Epithelial cell of proximal tubule (primary cell): ENCODE measurements at regions not wholly inside any gene's neighbourhood (a gene's known extent, or its start where the extent isn't known, plus 50 kb on each side); places are given as distances from the start of the nearest gene placed in this dataset.
"Not testable (repeated sequence)": the region's sequence is repeated elsewhere in the genome, so short reads cannot be mapped to it uniquely, and the experiment has no call there.

ENCODE experiments used
- DNase-seq: peaks from one replicate; pipeline ENCODE4 v3.0.0-alpha.2; 2011; ENCODE audit warnings: low read depth
- H3K4me3 ChIP-seq: 2 replicates; pipeline ENCODE4 v1.5.1; 2011; ENCODE audit warnings: low read depth, mild to moderate bottlenecking, low read length
- CTCF ChIP-seq: conservative IDR thresholded peaks from 2 replicates; pipeline ENCODE4 v1.5.1; 2012; ENCODE audit warnings: low read depth, mild to moderate bottlenecking, low read length

GRCh38 chr14:82035397-82035796 lies 501.7 kb upstream of the SEL1L start:
- H3K4me3 ChIP-seq: no peak overlapping the region
- no peak for TF ChIP-seq CTCF
- no peak for DNase-seq

GRCh38 chr14:82038066-82038465 lies 504.4 kb upstream of the SEL1L start:
- not testable (repeated sequence) for DNase-seq, H3K4me3 ChIP-seq

GRCh38 chr14:82045339-82045738 lies 511.7 kb upstream of the SEL1L start:
- TF ChIP-seq CTCF: no peak
- no peak for DNase-seq
- H3K4me3 ChIP-seq: no peak overlapping the region

GRCh38 chr14:82046512-82047226 lies 513.0 kb upstream of the SEL1L start:
- TF ChIP-seq CTCF: no peak
- no peak for DNase-seq
- no peak overlapping the region for H3K4me3 ChIP-seq

- DNase-seq: no peak
- TF ChIP-seq CTCF: no peak
Observed at GRCh38 chr14:82047777-82048470, 514.3 kb upstream of the SEL1L start.

GRCh38 chr14:82052778-82053177 lies 519.1 kb upstream of the SEL1L start:
- no peak overlapping the region for H3K4me3 ChIP-seq
- no peak for TF ChIP-seq CTCF
- no peak for DNase-seq

More at GRCh38 chr14:82047777-82048470, 514.3 kb upstream of the SEL1L start:
- no peak overlapping the region for H3K4me3 ChIP-seq

GRCh38 chr14:82055515-82056115 lies 522.0 kb upstream of the SEL1L start:
- no peak overlapping the region for H3K4me3 ChIP-seq
- TF ChIP-seq CTCF: no peak
- no peak for DNase-seq
